SK-N-SH (cell line): ENCODE measurements at regions not wholly inside any gene's neighbourhood (a gene's known extent, or its start where the extent isn't known, plus 50 kb on each side); places are given as distances from the start of the nearest gene placed in this dataset.

Source experiments
- CTCF ChIA-PET: fragments of 300-600, 350-600 bp; formaldehyde crosslinking; extraction: SDS; loops from one replicate; lab custom pipeline; 2021; lab: Yijun Ruan, JAX
- POLR2A ChIA-PET: fragments of 350-600 bp; sonication (Branson Sonifier 250); formaldehyde crosslinking; extraction: SDS; loops from one replicate; lab custom pipeline; 2020; ENCODE audit warnings: antibody characterized with exemption, inconsistent platforms; lab: Yijun Ruan, JAX
- DNase-seq: peaks from one replicate; pipeline ENCODE4 v3.0.0; 2012
- H2AFZ ChIP-seq: fragments of 200-600 bp; sonication (generic); 2 replicates; pipeline ENCODE4 v1.8.1; 2016; ENCODE audit warnings: antibody characterized with exemption, mild to moderate bottlenecking, low read depth
- H3F3A ChIP-seq: fragments of 200-600 bp; sonication (generic); replicated peaks from 2 replicates; pipeline ENCODE3; 2016; ENCODE audit warnings: antibody characterized with exemption, mild to moderate bottlenecking; ENCODE audit not compliant: insufficient read depth
- H3K27ac ChIP-seq, 2 experiments: fragments of 200-500 bp in 1 of 2; fragments of 200-600 bp in 1 of 2; sonication (Bioruptor generic) in 1 of 2; sonication (generic), shearing (Covaris generic) in 1 of 2; 2 replicates each; pipeline versions ENCODE4 v1.5.1 to v1.6.1; 2014 to 2016; ENCODE audit warnings: low read depth in 2 of 2, inconsistent platforms in 1 of 2, low read length in 1 of 2, mild to moderate bottlenecking in 1 of 2, mixed read lengths in 1 of 2
- H3K27me3 ChIP-seq: fragments of 200-600 bp; sonication (generic), shearing (Covaris generic); 2 replicates; pipeline ENCODE4 v1.6.1; 2016; ENCODE audit warnings: mixed run types; ENCODE audit not compliant: insufficient read depth
- H3K36me3 ChIP-seq, 2 experiments: fragments of 200-500 bp in 1 of 2; fragments of 200-600 bp in 1 of 2; sonication (Bioruptor generic) in 1 of 2; sonication (generic) in 1 of 2; replicated peaks in 1 of 2; 2 replicates each; pipeline versions ENCODE3 to v1.5.1; 2014 to 2016; ENCODE audit warnings: low read length in 1 of 2, mild to moderate bottlenecking in 1 of 2; ENCODE audit not compliant: insufficient read depth in 2 of 2, control insufficient read depth in 1 of 2
- H3K4me1 ChIP-seq, 2 experiments: fragments of 200-500 bp in 1 of 2; fragments of 200-600 bp in 1 of 2; sonication (Bioruptor generic) in 1 of 2; sonication (generic), shearing (Covaris generic) in 1 of 2; 2 replicates each; pipeline versions ENCODE4 v1.5.1 to v1.6.1; 2014 to 2016; ENCODE audit warnings: low read depth in 1 of 2, low read length in 1 of 2, mixed run types in 1 of 2; ENCODE audit not compliant: insufficient read depth in 2 of 2, control insufficient read depth in 1 of 2
- H3K4me2 ChIP-seq: fragments of 200-600 bp; sonication (generic), shearing (Covaris generic); 2 replicates; pipeline ENCODE4 v1.6.1; 2017; ENCODE audit warnings: mixed run types
- H3K4me3 ChIP-seq, 2 experiments: fragments of 200-500 bp in 1 of 2; fragments of 200-600 bp in 1 of 2; sonication (Bioruptor generic) in 1 of 2; sonication (generic), shearing (Covaris generic) in 1 of 2; 2 replicates each; pipeline versions ENCODE4 v1.5.1 to v1.8.1; 2014 to 2016; ENCODE audit warnings: low read depth in 2 of 2, inconsistent platforms in 1 of 2, low read length in 1 of 2, mild to moderate bottlenecking in 1 of 2, mixed read lengths in 1 of 2, moderate library complexity in 1 of 2
- H3K79me2 ChIP-seq: fragments of 200-600 bp; sonication (generic); 2 replicates; pipeline ENCODE4 v1.8.1; 2017; ENCODE audit warnings: mild to moderate bottlenecking; ENCODE audit not compliant: insufficient read depth
- H3K9ac ChIP-seq: fragments of 200-600 bp; sonication (generic); 2 replicates; pipeline ENCODE4 v1.6.1; 2017; ENCODE audit warnings: mixed run types
- H3K9me2 ChIP-seq: fragments of 200-600 bp; sonication (generic); 2 replicates; pipeline ENCODE4 v1.6.1; 2017; ENCODE audit warnings: mixed run types
- H3K9me3 ChIP-seq: fragments of 200-600 bp; sonication (generic); 2 replicates; pipeline ENCODE4 v1.6.1; 2017; ENCODE audit warnings: mixed run types, mild to moderate bottlenecking, moderate library complexity
- H4K20me1 ChIP-seq: fragments of 200-600 bp; sonication (generic); 2 replicates; pipeline ENCODE4 v1.6.1; 2017; ENCODE audit warnings: mild to moderate bottlenecking, mixed run types; ENCODE audit not compliant: insufficient read depth
- CHD2 ChIP-seq: fragments of 150-350 bp; IDR thresholded peaks from 2 replicates; pipeline ENCODE4 v1.6.1; 2018; ENCODE audit warnings: low read length; ENCODE audit not compliant: partially characterized antibody
- EZH2phosphoT487 ChIP-seq: fragments of 200-600 bp; sonication (generic); IDR thresholded peaks from 2 replicates; pipeline ENCODE4 v1.6.1; 2017; ENCODE audit warnings: low read depth, mixed run types, mild to moderate bottlenecking, antibody characterized with exemption, moderate library complexity, borderline replicate concordance
- FOXM1 ChIP-seq: IDR thresholded peaks from 2 replicates; pipeline ENCODE4 v1.4.0; 2012; ENCODE audit warnings: low read depth, mild to moderate bottlenecking
- NFIC ChIP-seq: IDR thresholded peaks from 2 replicates; pipeline ENCODE4 v1.4.0; 2012; ENCODE audit warnings: borderline replicate concordance
- POLR2AphosphoS5 ChIP-seq: IDR thresholded peaks from 2 replicates; pipeline ENCODE4 v1.6.1; 2012; ENCODE audit warnings: low read depth, low read length
- RAD21 ChIP-seq: IDR thresholded peaks from 2 replicates; pipeline ENCODE4 v1.6.1; 2012; ENCODE audit warnings: mild to moderate bottlenecking, low read length
- YY1 ChIP-seq: IDR thresholded peaks from 2 replicates; pipeline ENCODE4 v1.4.0; 2012; ENCODE audit warnings: low read depth, mild to moderate bottlenecking
- WGBS: methylation state at CpG from one replicate; pipeline ENCODE4 v1.1.6; 2017; ENCODE audit warnings: low lambda C conversion rate; 5-methylcytosine and 5-hydroxymethylcytosine counted together
- TF ChIP-seq, protein P1 (sequence below): IDR thresholded peaks from 2 replicates; pipeline ENCODE4 v1.4.0; 2012; ENCODE audit warnings: low read depth, borderline replicate concordance
- TF ChIP-seq, protein P2 (sequence below): fragments of 200-600 bp; sonication (generic); IDR thresholded peaks from 2 replicates; pipeline ENCODE4 v1.6.1; 2017; ENCODE audit warnings: antibody characterized with exemption, mild to moderate bottlenecking, moderate library complexity
- TF ChIP-seq, protein P3 (sequence below): IDR thresholded peaks from 2 replicates; pipeline ENCODE4 v1.4.0; 2012; ENCODE audit warnings: low read depth
- TF ChIP-seq, protein P4 (sequence below): IDR thresholded peaks from 2 replicates; pipeline ENCODE4; 2012

DNA sequence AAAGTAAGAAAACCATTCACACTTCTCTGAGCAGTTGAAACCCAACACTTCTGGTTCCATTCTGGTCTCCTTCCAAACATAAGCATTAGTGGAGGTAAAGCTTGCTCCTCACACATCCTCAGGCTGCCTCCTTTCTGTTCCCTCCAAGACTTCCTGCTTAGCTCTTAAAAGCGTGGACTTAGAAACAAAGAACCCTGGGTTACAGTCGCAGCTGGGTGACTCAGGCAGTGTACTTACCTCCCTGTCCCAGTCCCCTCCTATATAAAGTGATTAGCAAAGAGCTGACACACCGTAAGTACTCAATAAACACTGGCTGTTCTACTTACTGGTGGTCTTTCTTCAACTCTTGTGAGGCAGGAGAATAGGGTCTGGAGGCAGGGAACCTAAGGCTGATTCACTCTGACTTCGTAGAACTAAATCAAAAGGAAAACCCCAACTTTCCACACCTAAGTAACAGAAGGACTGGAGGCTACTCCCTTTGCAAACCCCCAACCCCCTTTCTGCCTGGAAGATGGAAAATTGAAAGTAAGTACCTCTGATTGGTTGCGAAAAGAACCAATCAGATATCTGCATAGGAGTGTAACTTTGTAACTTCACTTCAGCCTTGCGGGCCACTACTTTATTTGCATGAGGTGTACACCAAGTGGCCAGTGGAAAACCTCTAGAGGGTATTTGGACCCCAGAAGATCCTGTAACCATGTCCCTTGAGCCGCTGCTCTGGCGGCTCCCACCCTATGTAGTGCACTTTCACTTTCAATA is 165.4 kb downstream of the SUCLA2 start (continued):
- TF ChIP-seq, protein P1, sequence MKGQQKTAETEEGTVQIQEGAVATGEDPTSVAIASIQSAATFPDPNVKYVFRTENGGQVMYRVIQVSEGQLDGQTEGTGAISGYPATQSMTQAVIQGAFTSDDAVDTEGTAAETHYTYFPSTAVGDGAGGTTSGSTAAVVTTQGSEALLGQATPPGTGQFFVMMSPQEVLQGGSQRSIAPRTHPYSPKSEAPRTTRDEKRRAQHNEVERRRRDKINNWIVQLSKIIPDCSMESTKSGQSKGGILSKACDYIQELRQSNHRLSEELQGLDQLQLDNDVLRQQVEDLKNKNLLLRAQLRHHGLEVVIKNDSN = no peak
- TF ChIP-seq, protein P2, sequence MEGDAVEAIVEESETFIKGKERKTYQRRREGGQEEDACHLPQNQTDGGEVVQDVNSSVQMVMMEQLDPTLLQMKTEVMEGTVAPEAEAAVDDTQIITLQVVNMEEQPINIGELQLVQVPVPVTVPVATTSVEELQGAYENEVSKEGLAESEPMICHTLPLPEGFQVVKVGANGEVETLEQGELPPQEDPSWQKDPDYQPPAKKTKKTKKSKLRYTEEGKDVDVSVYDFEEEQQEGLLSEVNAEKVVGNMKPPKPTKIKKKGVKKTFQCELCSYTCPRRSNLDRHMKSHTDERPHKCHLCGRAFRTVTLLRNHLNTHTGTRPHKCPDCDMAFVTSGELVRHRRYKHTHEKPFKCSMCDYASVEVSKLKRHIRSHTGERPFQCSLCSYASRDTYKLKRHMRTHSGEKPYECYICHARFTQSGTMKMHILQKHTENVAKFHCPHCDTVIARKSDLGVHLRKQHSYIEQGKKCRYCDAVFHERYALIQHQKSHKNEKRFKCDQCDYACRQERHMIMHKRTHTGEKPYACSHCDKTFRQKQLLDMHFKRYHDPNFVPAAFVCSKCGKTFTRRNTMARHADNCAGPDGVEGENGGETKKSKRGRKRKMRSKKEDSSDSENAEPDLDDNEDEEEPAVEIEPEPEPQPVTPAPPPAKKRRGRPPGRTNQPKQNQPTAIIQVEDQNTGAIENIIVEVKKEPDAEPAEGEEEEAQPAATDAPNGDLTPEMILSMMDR = no peak

DNA sequence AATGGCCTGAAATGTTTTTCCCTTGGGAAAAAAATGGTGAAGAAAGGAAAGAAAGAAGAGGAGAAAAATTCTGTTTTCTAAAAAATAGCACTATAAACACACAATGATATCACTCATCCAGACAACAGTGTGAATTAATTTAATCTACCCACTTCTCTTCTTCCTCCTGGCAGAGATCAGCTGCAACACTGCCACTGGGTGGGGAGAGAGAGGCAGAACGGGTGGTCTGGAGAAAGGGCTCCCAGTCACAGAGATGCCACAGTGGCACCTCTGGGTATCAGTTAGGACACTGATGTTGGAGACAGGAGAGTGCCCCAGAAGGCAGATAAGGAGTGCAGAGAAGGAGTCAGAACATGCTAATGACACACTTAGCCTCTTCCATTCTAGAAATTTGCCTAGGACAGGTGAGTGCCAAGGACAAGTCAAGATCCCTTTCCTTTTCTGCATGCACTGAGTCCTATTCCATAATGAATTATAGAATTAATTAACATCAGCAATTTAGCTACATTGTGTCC is 168.6 kb downstream of the SUCLA2 start:
- ChIA-PET POLR2A (no interaction called here), CTCF (no interaction called here)
- Histone ChIP-seq H3K9ac (no peak overlapping the region), H3K4me2 (no peak overlapping the region), H2AFZ (no peak overlapping the region), H3K4me1 (peaks cover 6 to 7% of the 10 kb centered on the region in 2 experiments; a peak in 1 of 4 replicates), H3K27me3 (no peaks in the 10 kb centered on the region), H3K9me3 (no peaks in the 10 kb centered on the region), H3K4me3 (no peak overlapping the region), H3K27ac (no peak overlapping the region), H3K79me2 (peaks cover 3% of the 10 kb centered on the region; the same call in 1 of the 2 replicates), H4K20me1 (no peaks in the 10 kb centered on the region), H3K36me3 (no peaks in the 10 kb centered on the region), H3F3A (no peaks in the 10 kb centered on the region), H3K9me2 (no peaks in the 10 kb centered on the region)
- TF ChIP-seq NFIC (no peak), POLR2AphosphoS5 (no peak), FOXM1 (no peak), EZH2phosphoT487 (no peak), CHD2 (no peak), YY1 (no peak), RAD21 (no peak)
- TF ChIP-seq, protein P3, sequence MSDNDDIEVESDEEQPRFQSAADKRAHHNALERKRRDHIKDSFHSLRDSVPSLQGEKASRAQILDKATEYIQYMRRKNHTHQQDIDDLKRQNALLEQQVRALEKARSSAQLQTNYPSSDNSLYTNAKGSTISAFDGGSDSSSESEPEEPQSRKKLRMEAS = no peak
- TF ChIP-seq, protein P4, sequence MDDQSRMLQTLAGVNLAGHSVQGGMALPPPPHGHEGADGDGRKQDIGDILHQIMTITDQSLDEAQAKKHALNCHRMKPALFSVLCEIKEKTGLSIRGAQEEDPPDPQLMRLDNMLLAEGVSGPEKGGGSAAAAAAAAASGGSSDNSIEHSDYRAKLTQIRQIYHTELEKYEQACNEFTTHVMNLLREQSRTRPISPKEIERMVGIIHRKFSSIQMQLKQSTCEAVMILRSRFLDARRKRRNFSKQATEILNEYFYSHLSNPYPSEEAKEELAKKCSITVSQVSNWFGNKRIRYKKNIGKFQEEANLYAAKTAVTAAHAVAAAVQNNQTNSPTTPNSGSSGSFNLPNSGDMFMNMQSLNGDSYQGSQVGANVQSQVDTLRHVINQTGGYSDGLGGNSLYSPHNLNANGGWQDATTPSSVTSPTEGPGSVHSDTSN = no peak
- WGBS = 60% methylated on average over 1 of the region's 1 CpG
- no peak for DNase-seq
